NT2/D1 (cell line): ENCODE measurements at regions not wholly inside any gene's neighbourhood (a gene's known extent, or its start where the extent isn't known, plus 50 kb on each side); places are given as distances from the start of the nearest gene placed in this dataset.

Experiments used
- DNase-seq: peaks from one replicate; pipeline ENCODE4 v3.0.0-alpha.2; 2011; ENCODE audit warnings: low read depth, low spot score
- H3K27me3 ChIP-seq: 2 replicates; pipeline ENCODE4 v1.6.0; 2011; ENCODE audit warnings: mild to moderate bottlenecking; ENCODE audit not compliant: insufficient read length, insufficient read depth
- H3K36me3 ChIP-seq: 2 replicates; pipeline ENCODE4 v1.6.1; 2011; ENCODE audit warnings: mild to moderate bottlenecking, low read length, mixed read lengths; ENCODE audit not compliant: insufficient read depth, insufficient read length
- H3K4me1 ChIP-seq: 2 replicates; pipeline ENCODE4 v1.5.1; 2011; ENCODE audit not compliant: insufficient read depth, insufficient read length
- H3K4me3 ChIP-seq: 2 replicates; pipeline ENCODE4 v1.5.1; 2011; ENCODE audit warnings: low read depth; ENCODE audit not compliant: insufficient read length
- H3K9ac ChIP-seq: 2 replicates; pipeline ENCODE4 v1.6.0; 2011; ENCODE audit warnings: low read depth; ENCODE audit not compliant: insufficient read length
- H3K9me3 ChIP-seq: 2 replicates; pipeline ENCODE4 v1.5.1; 2011; ENCODE audit warnings: mild to moderate bottlenecking, low read length; ENCODE audit not compliant: insufficient read depth
- SUZ12 ChIP-seq: IDR thresholded peaks from 2 replicates; pipeline ENCODE4 v1.6.1; 2011; ENCODE audit not compliant: insufficient read length, insufficient read depth; ENCODE audit errors: extremely low read depth
- YY1 ChIP-seq: IDR thresholded peaks from 2 replicates; pipeline ENCODE4 v1.6.1; 2011; ENCODE audit not compliant: insufficient read length, insufficient read depth
- ZNF274 ChIP-seq: IDR thresholded peaks from 2 replicates; pipeline ENCODE4 v1.6.1; 2011; ENCODE audit warnings: mild to moderate bottlenecking, low read depth, low read length

DNA sequence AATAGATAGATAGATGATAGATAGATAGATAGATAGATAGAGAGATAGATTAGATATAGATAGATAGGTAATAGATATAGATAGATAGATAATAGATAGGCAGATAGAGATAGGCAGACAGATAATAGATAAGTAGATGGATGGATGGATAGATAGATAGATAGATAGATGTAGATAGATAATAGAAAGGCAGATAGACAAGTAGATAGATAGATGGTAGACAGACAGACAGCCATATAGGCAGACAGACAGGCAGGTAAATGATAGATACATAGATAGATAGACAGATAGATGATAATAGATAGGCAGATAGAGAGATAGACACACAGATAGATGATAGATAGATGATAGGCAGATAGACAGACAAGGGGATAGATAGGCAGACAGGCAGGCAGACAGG lies 191.4 kb upstream of the TNRC6C start:
- Histone ChIP-seq H3K9ac (no peak overlapping the region), H3K36me3 (no peaks in the 10 kb centered on the region), H3K4me1 (peaks cover 12% of the 10 kb centered on the region), H3K9me3 (no peaks in the 10 kb centered on the region), H3K27me3 (peaks cover 3% of the 10 kb centered on the region), H3K4me3 (no peak overlapping the region)
- no peak for TF ChIP-seq YY1
- TF ChIP-seq ZNF274 = no peak
- no peak for TF ChIP-seq SUZ12
- no peak for DNase-seq

DNA sequence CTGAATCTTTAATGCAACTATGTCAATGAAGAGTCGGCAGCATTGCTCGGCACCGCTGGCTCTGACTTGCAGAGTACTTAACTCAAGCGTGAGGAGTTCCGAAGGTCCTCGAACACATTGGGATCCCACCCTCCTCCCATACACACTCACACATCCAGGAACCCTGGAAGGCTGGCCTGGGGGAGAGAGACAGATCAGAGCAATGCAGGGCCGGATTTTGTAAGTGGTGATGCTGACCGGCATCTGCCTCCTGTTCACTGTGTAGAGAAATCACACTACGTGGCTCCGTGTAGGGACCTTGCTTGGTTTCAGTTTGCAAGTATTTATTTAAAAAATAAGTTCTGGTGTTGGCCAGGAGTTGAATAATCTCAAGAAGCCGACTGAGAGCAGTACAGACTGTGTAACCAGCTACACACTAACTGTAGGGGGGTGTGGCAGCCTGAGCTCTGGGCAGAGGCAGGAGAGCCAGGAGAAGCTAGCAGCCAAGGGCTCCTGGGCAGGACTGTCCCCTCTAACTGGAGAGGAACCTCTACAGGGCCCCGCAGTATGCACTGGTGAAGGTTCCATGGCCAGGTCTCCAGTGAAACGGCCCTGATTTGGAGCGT lies 190.2 kb upstream of the TNRC6C start:
- H3K36me3 ChIP-seq = no peaks in the 10 kb centered on the region
- H3K4me3 ChIP-seq = no peak overlapping the region
- peaks cover 3% of the 10 kb centered on the region for H3K27me3 ChIP-seq
- H3K9ac ChIP-seq = no peak overlapping the region
- peaks cover 17% of the 10 kb centered on the region for H3K4me1 ChIP-seq
- TF ChIP-seq SUZ12 = no peak
- no peak for DNase-seq
- H3K9me3 ChIP-seq = no peaks in the 10 kb centered on the region

- Histone ChIP-seq H3K9me3 (no peaks in the 10 kb centered on the region), H3K36me3 (no peaks in the 10 kb centered on the region), H3K4me1 (peaks cover 17% of the 10 kb centered on the region), H3K4me3 (no peak overlapping the region), H3K27me3 (peaks cover 3% of the 10 kb centered on the region), H3K9ac (no peak overlapping the region)
- no peak for TF ChIP-seq SUZ12
- TF ChIP-seq ZNF274 = no peak
- TF ChIP-seq YY1 = no peak
- no peak for DNase-seq
Observed at GRCh38 chr17:77769215-77769614, 189.3 kb upstream of the TNRC6C start.

GRCh38 chr17:77769762-77770161 lies 188.7 kb upstream of the TNRC6C start:
- no peak overlapping the region for H3K9ac ChIP-seq
- DNase-seq = no peak
- peaks cover 3% of the 10 kb centered on the region for H3K27me3 ChIP-seq
- peaks cover 17% of the 10 kb centered on the region for H3K4me1 ChIP-seq
- H3K36me3 ChIP-seq = no peaks in the 10 kb centered on the region
- no peaks in the 10 kb centered on the region for H3K9me3 ChIP-seq
- TF ChIP-seq YY1 (no peak), SUZ12 (no peak), ZNF274 (no peak)
- H3K4me3 ChIP-seq = no peak overlapping the region

GRCh38 chr17:77770331-77771105 lies 188.0 kb upstream of the TNRC6C start:
- H3K9ac ChIP-seq = peak overlapping the region; percentile 47
- H3K9me3 ChIP-seq = no peaks in the 10 kb centered on the region
- TF ChIP-seq YY1 = no peak
- no peak for TF ChIP-seq SUZ12
- TF ChIP-seq ZNF274 = no peak
- peaks cover 3% of the 10 kb centered on the region for H3K27me3 ChIP-seq
- no peak overlapping the region for H3K4me3 ChIP-seq
- no peak for DNase-seq
- no peaks in the 10 kb centered on the region for H3K36me3 ChIP-seq
- H3K4me1 ChIP-seq = peaks cover 17% of the 10 kb centered on the region

GRCh38 chr17:77771145-77771544 lies 187.4 kb upstream of the TNRC6C start:
- no peak for DNase-seq
- TF ChIP-seq YY1 (no peak), ZNF274 (no peak), SUZ12 (no peak)
- Histone ChIP-seq H3K27me3 (peaks cover 3% of the 10 kb centered on the region), H3K9ac (peak overlapping the region; percentile 33), H3K9me3 (no peaks in the 10 kb centered on the region), H3K36me3 (no peaks in the 10 kb centered on the region), H3K4me1 (peaks cover 17% of the 10 kb centered on the region), H3K4me3 (no peak overlapping the region)

DNA sequence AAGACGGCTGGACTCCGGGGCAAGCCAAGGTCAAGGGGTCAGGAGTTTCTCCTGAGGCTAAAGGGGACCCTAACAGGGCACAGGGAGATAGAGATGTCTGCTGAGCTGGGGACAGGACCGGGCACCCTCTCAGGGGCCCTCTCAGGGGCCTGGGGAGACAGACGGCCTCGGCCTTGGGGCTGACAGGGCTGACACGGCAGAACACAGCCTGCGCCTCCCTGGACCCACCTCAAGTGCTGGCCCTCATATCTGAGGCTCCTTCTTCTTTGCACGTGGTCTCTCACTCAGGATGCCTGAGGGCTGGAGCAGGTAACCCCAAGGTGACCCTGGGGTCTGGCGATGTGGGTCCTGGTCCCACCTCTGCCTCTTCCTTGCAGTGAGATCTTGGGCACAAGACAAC lies 186.9 kb upstream of the TNRC6C start:
- no peaks in the 10 kb centered on the region for H3K36me3 ChIP-seq
- no peak for DNase-seq
- H3K9me3 ChIP-seq = no peaks in the 10 kb centered on the region
- H3K9ac ChIP-seq = peak overlapping the region; percentile 33
- H3K4me1 ChIP-seq = peaks cover 17% of the 10 kb centered on the region
- no peak overlapping the region for H3K4me3 ChIP-seq
- TF ChIP-seq YY1 = no peak
- TF ChIP-seq ZNF274 = no peak
- no peak for TF ChIP-seq SUZ12
- peaks cover 3% of the 10 kb centered on the region for H3K27me3 ChIP-seq
